H1 (cell line): ENCODE measurements at regions not wholly inside any gene's neighbourhood (a gene's known extent, or its start where the extent isn't known, plus 50 kb on each side); places are given as distances from the start of the nearest gene placed in this dataset.

Experiments used
- CTCF ChIA-PET: fragments of 300-600 bp; sonication (Branson Sonifier 250); formaldehyde crosslinking; loops from one replicate; lab custom pipeline; 2021; ENCODE audit not compliant: partially characterized antibody; lab: Charles Lee
- POLR2A ChIA-PET: fragments of 300-600 bp; sonication (Branson Sonifier 250); formaldehyde crosslinking; loops from one replicate; lab custom pipeline; 2021; ENCODE audit warnings: inconsistent platforms; ENCODE audit not compliant: partially characterized antibody; lab: Charles Lee
- DNase-seq, 2 experiments: peaks; one replicate each; pipeline versions ENCODE4 v3.0.0 to v3.0.0-alpha.2; 2010 to 2022; ENCODE audit warnings: low spot score in 2 of 2, low read depth in 1 of 2, mixed read lengths in 1 of 2
- FAIRE-seq: peaks from 2 replicates; lab custom pipeline; 2011; peaks lifted over from hg19 to GRCh38; lab: Jason Lieb, UNC
- H2AFZ ChIP-seq: 2 replicates; pipeline ENCODE4 v1.8.1; 2012; ENCODE audit warnings: low read length, inconsistent platforms
- H2AK5ac ChIP-seq: 2 replicates; pipeline ENCODE4 v1.6.1; 2013; ENCODE audit warnings: low read depth, low read length
- H2BK120ac ChIP-seq: replicated peaks from 2 replicates; pipeline ENCODE3; 2013; ENCODE audit warnings: low read depth, low read length, inconsistent platforms
- H2BK12ac ChIP-seq: 2 replicates; pipeline ENCODE4 v1.6.1; 2013; ENCODE audit warnings: low read depth, low read length
- H2BK15ac ChIP-seq: 2 replicates; pipeline ENCODE4 v1.6.1; 2013; ENCODE audit warnings: low read length
- H2BK20ac ChIP-seq: 2 replicates; pipeline ENCODE4 v1.6.1; 2013; ENCODE audit warnings: low read length
- H2BK5ac ChIP-seq: 2 replicates; pipeline ENCODE4 v1.6.1; 2013; ENCODE audit warnings: low read depth, low read length
- H3K14ac ChIP-seq: 2 replicates; pipeline ENCODE4 v1.6.1; 2013; ENCODE audit warnings: inconsistent platforms; ENCODE audit not compliant: insufficient read length
- H3K18ac ChIP-seq: 2 replicates; pipeline ENCODE4 v1.6.1; 2013; ENCODE audit warnings: low read length; ENCODE audit errors: extremely low read depth
- H3K23ac ChIP-seq: 2 replicates; pipeline ENCODE4 v1.6.1; 2013; ENCODE audit warnings: inconsistent platforms; ENCODE audit not compliant: insufficient read length
- H3K23me2 ChIP-seq: 2 replicates; pipeline ENCODE4 v1.6.1; 2013; ENCODE audit warnings: low read depth, low read length
- H3K27ac ChIP-seq: 2 replicates; pipeline ENCODE4 v1.6.1; 2011; ENCODE audit warnings: low read depth, low read length, inconsistent platforms
- H3K27me3 ChIP-seq, 4 experiments: replicated peaks in 1 of 4; 1 replicate in 1 of 4; 2 replicates in 3 of 4; pipeline versions ENCODE4 v1.6.1 to v1.8.1; 2011 to 2013; ENCODE audit warnings: low read length in 3 of 4, mild to moderate bottlenecking in 3 of 4, inconsistent platforms in 2 of 4, mixed read lengths in 2 of 4, moderate library complexity in 1 of 4; ENCODE audit not compliant: control insufficient read depth in 3 of 4, insufficient read depth in 3 of 4; ENCODE audit errors: extremely low read depth in 1 of 4
- H3K36me3 ChIP-seq, 4 experiments: 2 replicates each; pipeline versions ENCODE4 v1.6.1 to v1.8.1; 2011 to 2013; ENCODE audit warnings: mild to moderate bottlenecking in 4 of 4, low read length in 3 of 4, moderate library complexity in 2 of 4, control low read depth in 1 of 4, inconsistent platforms in 1 of 4; ENCODE audit not compliant: insufficient read depth in 4 of 4, control insufficient read depth in 2 of 4
- H3K4ac ChIP-seq: replicated peaks from 2 replicates; pipeline ENCODE3; 2013; ENCODE audit warnings: low read length, low read depth, mixed read lengths, inconsistent platforms; ENCODE audit not compliant: insufficient read length
- H3K4me1 ChIP-seq, 4 experiments: replicated peaks in 1 of 4; 1 replicate in 1 of 4; 2 replicates in 3 of 4; pipeline versions ENCODE4 v1.6.1 to v1.8.1; 2011 to 2013; ENCODE audit warnings: low read length in 3 of 4, inconsistent platforms in 2 of 4, mixed read lengths in 1 of 4; ENCODE audit not compliant: insufficient read depth in 4 of 4, control insufficient read depth in 3 of 4
- H3K4me2 ChIP-seq, 2 experiments: 2 replicates each; pipeline versions ENCODE4 v1.6.1 to v1.8.1; 2011 to 2013; ENCODE audit warnings: low read depth in 2 of 2, low read length in 2 of 2, control low read depth in 1 of 2, inconsistent platforms in 1 of 2, mild to moderate bottlenecking in 1 of 2; ENCODE audit not compliant: insufficient read depth in 1 of 2
- H3K4me3 ChIP-seq, 4 experiments: fragments of 200-600, 300-600 bp in 1 of 4; sonication (generic), shearing (Covaris generic), sonication (Bioruptor Twin) in 1 of 4; 2 replicates each; pipeline versions ENCODE4 v1.5.1 to v1.8.1; 2011 to 2016; ENCODE audit warnings: low read length in 4 of 4, low read depth in 3 of 4, control low read depth in 2 of 4, inconsistent platforms in 2 of 4, mild to moderate bottlenecking in 2 of 4, mixed read lengths in 1 of 4, moderate library complexity in 1 of 4; ENCODE audit not compliant: insufficient read depth in 2 of 4; ENCODE audit errors: extremely low read depth in 1 of 4
- H3K56ac ChIP-seq: replicated peaks from 2 replicates; pipeline ENCODE3; 2013; ENCODE audit warnings: low read depth, mild to moderate bottlenecking, mixed read lengths, low read length, inconsistent platforms; ENCODE audit not compliant: insufficient read length
- H3K79me1 ChIP-seq: 2 replicates; pipeline ENCODE4 v1.6.1; 2013; ENCODE audit warnings: low read depth, low read length, control low read depth
- H3K79me2 ChIP-seq, 2 experiments: 2 replicates each; pipeline versions ENCODE4 v1.6.1 to v1.8.1; 2012 to 2013; ENCODE audit warnings: low read length in 2 of 2, mild to moderate bottlenecking in 2 of 2, inconsistent platforms in 1 of 2; ENCODE audit not compliant: insufficient read depth in 2 of 2, control insufficient read depth in 1 of 2
- H3K9ac ChIP-seq, 4 experiments: replicated peaks in 1 of 4; 1 replicate in 1 of 4; 2 replicates in 3 of 4; pipeline versions ENCODE4 v1.6.1 to v1.8.1; 2011 to 2013; ENCODE audit warnings: low read depth in 3 of 4, low read length in 3 of 4, control low read depth in 2 of 4, mild to moderate bottlenecking in 2 of 4, moderate library complexity in 2 of 4, inconsistent platforms in 1 of 4; ENCODE audit errors: extremely low read depth in 1 of 4
- H3K9me3 ChIP-seq, 2 experiments: 2 replicates each; pipeline versions ENCODE4 v1.6.1 to v1.8.1; 2012 to 2013; ENCODE audit warnings: mild to moderate bottlenecking in 2 of 2, moderate library complexity in 2 of 2, control low read depth in 1 of 2, inconsistent platforms in 1 of 2, low read depth in 1 of 2, low read length in 1 of 2, mixed read lengths in 1 of 2; ENCODE audit not compliant: insufficient read depth in 2 of 2
- H4K20me1 ChIP-seq, 2 experiments: replicated peaks in 1 of 2; 2 replicates each; pipeline versions ENCODE3 to v1.8.1; 2011 to 2013; ENCODE audit warnings: inconsistent platforms in 2 of 2, low read length in 2 of 2, mild to moderate bottlenecking in 1 of 2; ENCODE audit not compliant: insufficient read depth in 2 of 2, control insufficient read depth in 1 of 2
- H4K5ac ChIP-seq: 2 replicates; pipeline ENCODE4 v1.6.1; 2013; ENCODE audit warnings: low read length, low read depth, mixed read lengths, inconsistent platforms; ENCODE audit not compliant: insufficient read length
- H4K8ac ChIP-seq: 2 replicates; pipeline ENCODE4 v1.8.0; 2013; ENCODE audit warnings: mild to moderate bottlenecking, moderate library complexity, low read length, inconsistent platforms; ENCODE audit not compliant: insufficient read depth; ENCODE audit errors: extremely low read depth
- H4K91ac ChIP-seq: replicated peaks from 2 replicates; pipeline ENCODE3; 2013; ENCODE audit warnings: low read length, mixed read lengths, inconsistent platforms; ENCODE audit not compliant: insufficient read length
- CBX5 ChIP-seq: fragments of 300-800, 300-1000 bp; sonication (generic); IDR thresholded peaks from 2 replicates; pipeline ENCODE4 v1.7.1; 2016; ENCODE audit warnings: antibody characterized with exemption, low read length, low read depth
- E2F6 ChIP-seq: IDR thresholded peaks from 2 replicates; pipeline ENCODE4 v1.6.1; 2012; ENCODE audit warnings: inconsistent platforms
- NRF1 ChIP-seq: IDR thresholded peaks from 2 replicates; pipeline ENCODE4 v1.6.1; 2011; ENCODE audit warnings: mild to moderate bottlenecking, low read depth, low read length, improper control_type of control experiment
- TBP ChIP-seq: IDR thresholded peaks from 2 replicates; pipeline ENCODE4 v1.6.1; 2011; ENCODE audit warnings: low read depth, low read length, improper control_type of control experiment
- TEAD4 ChIP-seq: IDR thresholded peaks from 2 replicates; pipeline ENCODE4 v1.6.1; 2012; ENCODE audit warnings: low read depth, low read length, inconsistent platforms, mixed read lengths
- ZNF274 ChIP-seq: IDR thresholded peaks from 2 replicates; pipeline ENCODE4 v1.7.0; 2012; ENCODE audit warnings: low read length, borderline replicate concordance; ENCODE audit errors: extremely low read depth
- WGBS, 2 experiments: shearing (Covaris generic) in 1 of 2; methylation state at CpG; one replicate each; pipeline versions ENCODE4 v1.1.6 to v1.1.7; 2013 to 2015; ENCODE audit warnings: low lambda C conversion rate in 2 of 2, mixed read lengths in 2 of 2, inconsistent platforms in 1 of 2, low coverage in 1 of 2, missing lambda C conversion rate in 1 of 2; ENCODE audit not compliant: insufficient replicate concordance in 2 of 2, insufficient coverage in 1 of 2, insufficient read length in 1 of 2; ENCODE audit errors: extremely low coverage in 1 of 2, missing lambda C conversion rate in 1 of 2; 5-methylcytosine and 5-hydroxymethylcytosine counted together
- TF ChIP-seq, protein P1 (sequence below), 3 experiments: IDR thresholded peaks; 1 replicate in 2 of 3; 2 replicates in 1 of 3; pipeline versions ENCODE4 v1.5.1 to v1.6.1; 2011; ENCODE audit warnings: low read length in 3 of 3, mild to moderate bottlenecking in 3 of 3, inconsistent platforms in 2 of 3, low read depth in 1 of 3, moderate library complexity in 1 of 3; ENCODE audit not compliant: insufficient read depth in 1 of 3; ENCODE audit errors: control extremely low read depth in 1 of 3
- TF ChIP-seq, protein P2 (sequence below): IDR thresholded peaks from 2 replicates; pipeline ENCODE4 v1.6.1; 2012; ENCODE audit warnings: inconsistent platforms

DNA sequence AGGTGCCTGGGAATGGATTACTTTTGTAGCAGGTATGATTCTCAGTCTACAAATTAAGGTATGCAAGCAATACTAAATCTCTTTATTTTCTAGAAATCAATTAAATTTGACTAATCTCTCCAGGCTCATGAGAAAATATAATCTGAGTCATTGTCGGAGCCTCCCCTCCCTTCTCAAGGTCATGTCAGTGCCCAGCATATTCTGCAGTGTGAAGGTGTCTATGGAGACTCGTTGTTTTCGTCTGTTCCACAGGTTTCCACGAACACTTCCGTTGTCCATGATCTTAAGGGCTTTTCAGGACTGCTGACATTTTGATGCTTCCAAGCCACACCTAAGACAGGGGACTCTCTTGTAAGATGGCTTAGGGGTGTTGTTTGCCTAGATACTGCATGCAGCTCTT lies 56.6 kb upstream of the SCOC start:
- Histone ChIP-seq H3K14ac (peak overlapping the region; percentile 77), H3K4me3 (no peak overlapping the region), H3K36me3 (no peaks in the 10 kb centered on the region; a peak in 1 of 8 replicates), H3K4ac (no peak overlapping the region), H2BK120ac (no peak overlapping the region), H4K8ac (no peak overlapping the region), H2BK12ac (no peak overlapping the region), H4K5ac (no peak overlapping the region), H2AFZ (no peak overlapping the region), H3K4me1 (peaks cover 0 to 12% (median 5%) of the 10 kb centered on the region in 4 experiments; a peak in 6 of 7 replicates), H3K9me3 (no peaks in the 10 kb centered on the region), H2BK15ac (no peak overlapping the region), H3K79me2 (no peaks in the 10 kb centered on the region), H4K20me1 (peaks cover 0 to 4% of the 10 kb centered on the region in 2 experiments), H3K27me3 (peaks cover 10 to 31% (median 28%) of the 10 kb centered on the region in 4 experiments), H3K27ac (no peak overlapping the region), H3K4me2 (0 out of 4 replicates have a peak overlapping the region, but pooled peaks of 1 of the 2 experiments have one; percentile 16), H3K23me2 (0 out of 2 replicates have a peak, but pooled peaks cover 2% of the 10 kb centered on the region), H2BK5ac (no peak overlapping the region), H3K56ac (no peak overlapping the region), H3K23ac (no peak overlapping the region), H3K79me1 (no peaks in the 10 kb centered on the region), H4K91ac (no peak overlapping the region), H3K9ac (no peak overlapping the region), H3K18ac (no peak overlapping the region), H2AK5ac (no peak overlapping the region; the same call in 1 of the 2 replicates), H2BK20ac (no peak overlapping the region)
- TF ChIP-seq TBP (no peak), TEAD4 (no peak), ZNF274 (no peak), NRF1 (no peak), CBX5 (no peak), E2F6 (no peak)
- TF ChIP-seq, protein P1, sequence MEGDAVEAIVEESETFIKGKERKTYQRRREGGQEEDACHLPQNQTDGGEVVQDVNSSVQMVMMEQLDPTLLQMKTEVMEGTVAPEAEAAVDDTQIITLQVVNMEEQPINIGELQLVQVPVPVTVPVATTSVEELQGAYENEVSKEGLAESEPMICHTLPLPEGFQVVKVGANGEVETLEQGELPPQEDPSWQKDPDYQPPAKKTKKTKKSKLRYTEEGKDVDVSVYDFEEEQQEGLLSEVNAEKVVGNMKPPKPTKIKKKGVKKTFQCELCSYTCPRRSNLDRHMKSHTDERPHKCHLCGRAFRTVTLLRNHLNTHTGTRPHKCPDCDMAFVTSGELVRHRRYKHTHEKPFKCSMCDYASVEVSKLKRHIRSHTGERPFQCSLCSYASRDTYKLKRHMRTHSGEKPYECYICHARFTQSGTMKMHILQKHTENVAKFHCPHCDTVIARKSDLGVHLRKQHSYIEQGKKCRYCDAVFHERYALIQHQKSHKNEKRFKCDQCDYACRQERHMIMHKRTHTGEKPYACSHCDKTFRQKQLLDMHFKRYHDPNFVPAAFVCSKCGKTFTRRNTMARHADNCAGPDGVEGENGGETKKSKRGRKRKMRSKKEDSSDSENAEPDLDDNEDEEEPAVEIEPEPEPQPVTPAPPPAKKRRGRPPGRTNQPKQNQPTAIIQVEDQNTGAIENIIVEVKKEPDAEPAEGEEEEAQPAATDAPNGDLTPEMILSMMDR (IDR thresholded peaks at IDR 0.05; ENCODE audit: control extremely low read depth in 1 of 3, insufficient read depth in 1 of 3, low read depth in 1 of 3, low read length in 3 of 3) = no peak
- TF ChIP-seq, protein P2, sequence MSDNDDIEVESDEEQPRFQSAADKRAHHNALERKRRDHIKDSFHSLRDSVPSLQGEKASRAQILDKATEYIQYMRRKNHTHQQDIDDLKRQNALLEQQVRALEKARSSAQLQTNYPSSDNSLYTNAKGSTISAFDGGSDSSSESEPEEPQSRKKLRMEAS = no peak
- 92% methylated on average over 5 of the region's 5 CpGs; no CpG with 5 or more reads in 1 of the 2 experiments for WGBS, 2 experiments
- DNase-seq (no peak), FAIRE-seq (no peak)
- ChIA-PET CTCF (interaction anchor here (0.6 to 1.6 kb wide), 2 partner anchors 9 to 43 kb away, joined by 3 read pairs; no protein-coding TSS in a partner anchor), POLR2A (no interaction called here)
